Stimulated activated memory B cell treated with anti-CD40 and anti-IgM and Interleukin-4, amounts not matched to agents 10 μg/mL and 1 μg/mL and 100 μg/mL, for 72 hours (primary cell): ENCODE measurements at regions not wholly inside any gene's neighbourhood (a gene's known extent, or its start where the extent isn't known, plus 50 kb on each side); places are given as distances from the start of the nearest gene placed in this dataset.
"Not testable (repeated sequence)": the region's sequence is repeated elsewhere in the genome, so short reads cannot be mapped to it uniquely, and the experiment has no call there.

Experiments
- ATAC-seq: fragments of 150-1000 bp; cut with Tn5 transposase; 2 replicates; pipeline ENCODE4 v1.10.0; 2021
- H3K27ac Mint-ChIP-seq: one replicate; pipeline ENCODE4 v1.8.0; 2022; ENCODE audit warnings: mild to moderate bottlenecking, mixed read lengths
- H3K27me3 Mint-ChIP-seq: one replicate; pipeline ENCODE4 v1.8.0; 2022; ENCODE audit warnings: mixed read lengths
- H3K36me3 Mint-ChIP-seq: one replicate; pipeline ENCODE4 v1.8.0; 2022; ENCODE audit warnings: mixed read lengths
- H3K4me1 Mint-ChIP-seq: one replicate; pipeline ENCODE4 v1.8.0; 2022; ENCODE audit warnings: mixed read lengths
- H3K4me3 Mint-ChIP-seq: one replicate; pipeline ENCODE4 v1.8.0; 2022; ENCODE audit warnings: mild to moderate bottlenecking, moderate library complexity, mixed read lengths
- H3K9me3 Mint-ChIP-seq: one replicate; pipeline ENCODE4 v1.8.0; 2022; ENCODE audit warnings: mixed read lengths

DNA sequence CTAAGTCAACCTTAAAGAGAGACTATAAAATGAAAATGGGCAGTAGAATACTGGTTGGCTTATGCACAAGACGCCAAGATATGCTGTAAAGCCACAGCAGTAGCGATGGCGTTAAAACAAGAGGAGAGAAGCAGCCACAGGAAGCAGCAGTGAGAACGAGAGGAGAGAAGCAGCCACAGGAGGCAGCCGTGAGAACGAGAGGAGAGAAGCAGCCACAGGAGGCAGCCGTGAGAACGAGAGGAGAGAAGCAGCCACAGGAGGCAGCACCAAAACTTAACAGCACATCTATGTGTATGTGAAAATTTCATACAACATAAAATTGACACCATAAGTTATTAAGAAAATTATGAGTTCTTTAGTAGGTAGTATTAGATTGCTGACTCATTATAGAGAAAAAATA is 2318.6 kb upstream of the ACO1 start:
- no peak overlapping the region for H3K4me3 Mint-ChIP-seq
- no peaks in the 10 kb centered on the region for H3K4me1 Mint-ChIP-seq
- H3K27ac Mint-ChIP-seq = no peak overlapping the region
- H3K27me3 Mint-ChIP-seq = no peaks in the 10 kb centered on the region
- peaks cover 5% of the 10 kb centered on the region for H3K9me3 Mint-ChIP-seq
- no peak for ATAC-seq
- H3K36me3 Mint-ChIP-seq = no peaks in the 10 kb centered on the region

DNA sequence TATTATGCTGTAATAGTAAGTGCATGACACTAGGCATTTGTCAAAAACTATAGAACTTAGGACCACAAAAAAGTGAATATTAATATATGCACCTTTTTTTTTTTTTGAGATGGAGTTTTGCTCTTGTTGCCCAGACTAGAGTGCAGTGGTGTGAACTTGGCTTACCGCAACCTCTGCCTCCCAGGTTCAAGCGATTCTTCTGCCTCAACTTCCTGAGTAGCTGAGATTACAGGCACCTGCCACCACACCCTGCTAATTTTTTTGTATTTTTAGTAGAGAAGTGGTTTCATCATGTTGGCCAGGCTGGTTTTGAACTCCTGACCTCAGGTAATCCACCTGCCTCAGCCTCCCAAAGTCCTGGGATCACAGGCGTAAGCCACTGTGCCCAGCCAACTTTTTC is 2315.2 kb upstream of the ACO1 start:
- not testable (repeated sequence) for H3K27ac Mint-ChIP-seq, ATAC-seq, H3K4me3 Mint-ChIP-seq, H3K27me3 Mint-ChIP-seq, H3K4me1 Mint-ChIP-seq, H3K36me3 Mint-ChIP-seq, H3K9me3 Mint-ChIP-seq

GRCh38 chr9:30075022-30075421 is 2309.4 kb upstream of the ACO1 start:
- H3K27ac Mint-ChIP-seq = no peak overlapping the region
- H3K4me3 Mint-ChIP-seq = no peak overlapping the region
- no peaks in the 10 kb centered on the region for H3K4me1 Mint-ChIP-seq
- H3K36me3 Mint-ChIP-seq = no peaks in the 10 kb centered on the region
- no peak for ATAC-seq
- no peaks in the 10 kb centered on the region for H3K27me3 Mint-ChIP-seq
- H3K9me3 Mint-ChIP-seq = peaks cover 8% of the 10 kb centered on the region

GRCh38 chr9:30075451-30076199 is 2308.8 kb upstream of the ACO1 start:
- Mint-ChIP-seq H3K4me3 (no peak overlapping the region), H3K4me1 (no peaks in the 10 kb centered on the region), H3K9me3 (peaks cover 8% of the 10 kb centered on the region), H3K27me3 (no peaks in the 10 kb centered on the region), H3K27ac (no peak overlapping the region), H3K36me3 (no peaks in the 10 kb centered on the region)
- no peak for ATAC-seq

DNA sequence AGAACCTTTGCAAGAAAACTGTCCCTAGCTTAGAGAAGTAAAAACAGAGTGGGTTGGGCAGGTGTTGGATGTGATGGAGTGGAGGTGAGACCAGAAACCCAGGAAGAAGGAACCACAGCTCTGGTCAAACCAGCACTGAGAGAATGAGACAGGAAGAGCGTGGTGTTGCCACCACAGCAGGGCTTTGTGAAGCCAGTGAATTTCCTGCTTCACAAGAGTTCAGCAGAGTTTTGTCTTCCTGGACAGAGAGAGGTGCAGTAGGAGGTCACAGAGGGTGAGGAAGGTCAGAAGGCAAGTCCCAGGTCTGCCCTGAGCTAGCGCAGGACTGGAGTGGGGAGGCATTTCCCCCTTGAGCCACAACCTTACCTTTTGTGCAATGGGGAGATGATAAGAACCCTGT is 2306.2 kb upstream of the ACO1 start:
- no peak overlapping the region for H3K27ac Mint-ChIP-seq
- no peaks in the 10 kb centered on the region for H3K27me3 Mint-ChIP-seq
- H3K9me3 Mint-ChIP-seq = peaks cover 3% of the 10 kb centered on the region
- no peak overlapping the region for H3K4me3 Mint-ChIP-seq
- no peak for ATAC-seq
- H3K36me3 Mint-ChIP-seq = no peaks in the 10 kb centered on the region
- H3K4me1 Mint-ChIP-seq = no peaks in the 10 kb centered on the region

DNA sequence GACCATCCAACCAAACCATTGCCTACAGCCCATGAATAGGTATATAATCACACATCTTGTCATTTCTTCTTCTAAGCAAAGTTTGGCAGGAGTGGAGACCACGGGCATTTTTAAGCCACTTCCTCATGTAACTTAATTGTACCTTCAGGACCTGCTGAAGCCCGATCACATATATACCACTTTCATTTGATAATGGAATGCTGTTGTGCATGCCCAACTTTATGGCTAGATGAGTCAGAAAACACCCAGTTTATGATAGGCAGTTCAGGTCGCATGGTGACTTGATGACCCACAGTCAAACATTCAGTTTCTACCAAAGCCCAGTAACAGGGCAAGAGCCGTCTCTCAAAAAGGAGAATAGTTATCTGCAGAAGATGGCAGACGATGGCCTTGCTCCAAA is 2295.0 kb upstream of the ACO1 start:
- no peak overlapping the region for H3K27ac Mint-ChIP-seq
- no peaks in the 10 kb centered on the region for H3K36me3 Mint-ChIP-seq
- no peak overlapping the region for H3K4me3 Mint-ChIP-seq
- H3K9me3 Mint-ChIP-seq = peaks cover 8% of the 10 kb centered on the region
- H3K4me1 Mint-ChIP-seq = no peaks in the 10 kb centered on the region
- no peak for ATAC-seq
- no peaks in the 10 kb centered on the region for H3K27me3 Mint-ChIP-seq

DNA sequence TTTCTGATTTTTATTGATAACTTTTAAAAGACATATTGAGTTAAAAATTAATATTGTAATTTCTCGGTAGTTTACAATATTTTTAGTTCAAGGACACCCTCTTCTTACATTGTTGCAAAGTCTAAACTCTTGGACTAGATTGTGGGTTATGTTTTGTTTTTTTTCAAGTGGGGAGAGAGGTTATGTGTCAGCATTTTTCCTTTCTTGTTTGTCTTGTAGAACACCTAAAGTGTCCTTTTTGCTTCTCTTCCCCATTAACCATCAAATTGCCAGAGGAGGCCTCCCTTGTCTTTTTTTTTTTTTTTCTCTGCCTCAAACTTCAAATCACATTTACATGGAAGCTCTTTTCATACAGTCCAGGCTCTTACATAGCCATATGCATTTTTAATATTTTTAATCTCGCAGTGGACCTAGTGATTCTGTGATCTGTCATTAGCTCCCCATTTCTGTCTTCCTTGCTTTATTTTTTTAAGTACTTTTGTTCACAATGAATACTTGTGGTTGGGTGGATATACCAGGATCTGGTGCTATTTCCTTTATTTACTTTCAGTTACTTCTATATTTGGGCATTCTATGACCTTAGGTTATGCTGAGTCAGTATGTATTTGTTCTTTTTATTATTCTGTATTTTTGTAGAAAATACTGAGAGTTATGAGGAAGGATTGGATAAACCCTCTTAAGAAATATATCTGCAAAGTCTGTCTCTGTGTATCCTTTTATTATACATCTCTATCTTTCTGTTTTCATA is 2280.6 kb upstream of the ACO1 start:
- no peaks in the 10 kb centered on the region for H3K27me3 Mint-ChIP-seq
- no peak overlapping the region for H3K27ac Mint-ChIP-seq
- H3K4me3 Mint-ChIP-seq = no peak overlapping the region
- no peaks in the 10 kb centered on the region for H3K4me1 Mint-ChIP-seq
- ATAC-seq = no peak
- H3K36me3 Mint-ChIP-seq = no peaks in the 10 kb centered on the region
- H3K9me3 Mint-ChIP-seq = peaks cover 9% of the 10 kb centered on the region

DNA sequence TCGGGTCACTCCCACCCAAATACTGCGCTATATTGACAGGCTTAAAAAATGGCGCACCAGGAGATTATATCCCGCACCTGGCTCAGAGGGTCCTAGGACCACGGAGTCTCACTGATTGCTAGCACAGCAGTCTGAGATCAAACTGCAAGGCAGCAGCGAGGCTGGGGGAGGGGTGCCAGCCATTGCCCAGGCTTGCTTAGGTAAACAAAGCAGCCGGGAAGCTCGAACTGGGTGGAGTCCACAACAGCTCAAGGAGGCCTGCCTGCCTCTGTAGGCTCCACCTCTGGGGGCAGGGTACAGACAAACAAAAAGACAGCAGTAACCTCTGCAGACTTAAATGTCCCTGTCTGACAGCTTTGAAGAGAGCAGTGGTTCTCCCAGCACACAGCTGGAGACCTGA is 2277.3 kb upstream of the ACO1 start:
- not testable (repeated sequence) for H3K9me3 Mint-ChIP-seq, H3K27ac Mint-ChIP-seq, H3K4me3 Mint-ChIP-seq, ATAC-seq, H3K4me1 Mint-ChIP-seq, H3K36me3 Mint-ChIP-seq, H3K27me3 Mint-ChIP-seq

DNA sequence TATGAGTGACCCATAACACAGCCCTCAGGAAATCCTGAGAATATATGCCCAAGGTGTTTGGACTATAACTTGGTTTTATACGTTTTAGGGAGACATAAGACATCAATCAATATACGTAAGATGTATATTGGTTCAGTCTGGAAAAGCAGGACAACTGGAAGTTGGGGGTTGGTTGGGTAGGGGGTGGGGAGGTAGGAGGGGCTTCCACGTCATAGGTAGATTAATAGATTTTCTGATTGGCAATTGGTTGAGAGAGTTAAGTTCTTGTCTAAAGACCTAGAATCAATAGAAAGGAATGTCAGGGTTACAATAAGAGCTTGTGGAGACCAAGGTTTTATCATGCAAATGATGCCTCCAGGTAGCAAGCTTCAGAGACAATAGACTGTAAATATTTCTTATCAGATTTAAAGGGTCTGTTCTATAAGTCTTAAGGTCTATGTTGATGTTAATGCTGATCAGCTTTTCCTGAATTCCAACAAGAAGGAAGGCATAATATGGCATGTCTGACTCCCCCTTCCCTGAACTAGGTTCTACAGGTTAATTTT is 2267.7 kb upstream of the ACO1 start:
- H3K36me3 Mint-ChIP-seq = no peaks in the 10 kb centered on the region
- no peak overlapping the region for H3K4me3 Mint-ChIP-seq
- no peak overlapping the region for H3K27ac Mint-ChIP-seq
- H3K9me3 Mint-ChIP-seq = peaks cover 2% of the 10 kb centered on the region
- no peaks in the 10 kb centered on the region for H3K4me1 Mint-ChIP-seq
- H3K27me3 Mint-ChIP-seq = no peaks in the 10 kb centered on the region
- no peak for ATAC-seq

DNA sequence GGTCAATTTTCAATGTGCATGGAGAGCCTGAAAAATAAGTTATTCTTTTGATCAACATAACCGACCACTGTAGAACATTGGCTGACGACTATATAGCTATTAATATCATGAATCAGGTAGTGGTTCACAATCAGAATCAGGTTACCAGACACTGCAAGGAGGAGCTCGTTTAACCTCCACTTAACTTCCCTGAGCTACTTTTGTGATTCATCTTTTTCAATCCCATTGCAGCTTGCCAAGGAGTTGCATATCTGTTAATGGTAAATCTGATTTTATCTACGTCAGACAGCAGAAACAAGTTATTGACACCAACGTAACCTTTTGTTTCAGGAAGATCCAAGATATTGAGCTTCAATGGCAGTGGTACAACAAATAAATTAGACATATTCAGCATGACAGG is 2263.8 kb upstream of the ACO1 start:
- Mint-ChIP-seq H3K27ac (no peak overlapping the region), H3K36me3 (no peaks in the 10 kb centered on the region), H3K9me3 (peaks cover 2% of the 10 kb centered on the region), H3K4me1 (no peaks in the 10 kb centered on the region), H3K27me3 (no peaks in the 10 kb centered on the region), H3K4me3 (no peak overlapping the region)
- ATAC-seq = no peak

DNA sequence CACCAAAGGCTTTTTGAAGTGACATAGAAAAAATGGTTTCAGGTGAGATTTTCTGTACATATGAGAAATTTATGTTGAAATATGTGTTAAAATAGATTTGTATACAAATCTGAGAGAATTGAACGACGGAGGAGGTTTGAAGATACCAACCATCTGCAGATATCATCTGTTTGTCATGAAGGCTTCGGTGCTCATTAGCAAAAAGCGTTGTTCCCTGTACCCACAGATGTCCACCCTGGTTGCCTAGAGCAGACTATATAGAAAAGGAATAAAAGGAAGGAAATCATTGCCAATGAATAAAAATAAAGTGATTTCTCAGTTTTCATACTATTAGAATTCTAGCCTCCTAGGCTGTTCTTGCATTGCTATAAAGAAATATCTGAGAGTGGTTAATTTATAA is 2262.8 kb upstream of the ACO1 start:
- Mint-ChIP-seq H3K36me3 (no peaks in the 10 kb centered on the region), H3K4me3 (no peak overlapping the region)

GRCh38 chr9:30125881-30126280 is 2258.6 kb upstream of the ACO1 start:
- H3K36me3 Mint-ChIP-seq = no peaks in the 10 kb centered on the region
- no peaks in the 10 kb centered on the region for H3K27me3 Mint-ChIP-seq
- no peaks in the 10 kb centered on the region for H3K4me1 Mint-ChIP-seq
- ATAC-seq = no peak
- no peak overlapping the region for H3K4me3 Mint-ChIP-seq
- H3K9me3 Mint-ChIP-seq = peaks cover 13% of the 10 kb centered on the region
- no peak overlapping the region for H3K27ac Mint-ChIP-seq

More for the DNA sequence above, 2262.8 kb upstream of the ACO1 start:
- Mint-ChIP-seq H3K27me3 (no peaks in the 10 kb centered on the region), H3K27ac (no peak overlapping the region), H3K9me3 (peaks cover 2% of the 10 kb centered on the region), H3K4me1 (no peaks in the 10 kb centered on the region)
- no peak for ATAC-seq

DNA sequence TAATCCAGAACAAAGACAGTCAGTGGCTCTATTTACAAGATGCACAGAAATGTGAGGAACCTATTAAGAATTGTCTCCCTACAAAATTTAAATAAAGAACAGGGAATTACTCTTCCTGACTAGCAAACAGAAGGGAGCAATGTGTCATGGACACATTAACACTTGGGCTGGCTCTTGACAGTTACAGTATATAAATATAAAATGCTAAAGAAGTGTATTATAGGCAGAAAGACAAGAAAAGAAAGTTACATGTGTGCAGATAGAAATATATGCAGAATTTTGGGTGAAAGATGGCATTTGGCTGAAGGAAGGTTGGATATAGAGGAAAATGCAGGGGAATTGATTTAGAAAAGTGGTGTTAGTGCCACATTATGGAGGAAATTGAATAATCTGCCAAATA is 2257.1 kb upstream of the ACO1 start:
- ATAC-seq = no peak
- no peaks in the 10 kb centered on the region for H3K36me3 Mint-ChIP-seq
- H3K27me3 Mint-ChIP-seq = no peaks in the 10 kb centered on the region
- H3K4me3 Mint-ChIP-seq = no peak overlapping the region
- H3K4me1 Mint-ChIP-seq = no peaks in the 10 kb centered on the region
- no peak overlapping the region for H3K27ac Mint-ChIP-seq
- peaks cover 13% of the 10 kb centered on the region for H3K9me3 Mint-ChIP-seq

- Mint-ChIP-seq H3K27me3 (no peaks in the 10 kb centered on the region), H3K27ac (no peak overlapping the region), H3K4me3 (no peak overlapping the region), H3K4me1 (no peaks in the 10 kb centered on the region), H3K9me3 (peaks cover 10% of the 10 kb centered on the region), H3K36me3 (no peaks in the 10 kb centered on the region)
- no peak for ATAC-seq
These were observed 2244.0 kb upstream of the ACO1 start for GRCh38 chr9:30140407-30140806.

DNA sequence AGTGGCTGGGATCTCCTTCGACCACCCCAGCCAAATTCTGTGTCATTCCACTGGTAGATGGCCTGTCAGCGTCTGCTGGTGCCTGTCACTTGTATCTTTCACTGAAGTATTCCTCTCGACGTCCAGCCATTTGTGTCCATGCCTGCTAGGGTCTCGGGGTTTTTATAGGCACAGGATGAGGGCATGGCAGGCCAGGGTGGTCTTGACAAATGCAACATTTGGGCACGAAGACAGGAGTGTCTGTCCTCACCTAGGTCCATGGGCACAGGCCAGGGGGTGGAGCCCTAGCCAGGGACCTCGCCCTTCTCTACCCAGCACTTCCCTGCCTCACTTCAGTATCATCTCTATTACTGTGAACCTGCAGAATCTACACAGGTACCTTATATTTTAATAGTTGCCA is 2223.9 kb upstream of the ACO1 start:
- no peak for ATAC-seq
- Mint-ChIP-seq H3K27ac (no peak overlapping the region), H3K27me3 (no peaks in the 10 kb centered on the region), H3K4me1 (no peaks in the 10 kb centered on the region), H3K9me3 (no peaks in the 10 kb centered on the region), H3K4me3 (no peak overlapping the region), H3K36me3 (no peaks in the 10 kb centered on the region)

- Mint-ChIP-seq H3K4me1 (no peaks in the 10 kb centered on the region), H3K9me3 (peaks cover 5% of the 10 kb centered on the region), H3K36me3 (no peaks in the 10 kb centered on the region), H3K27me3 (no peaks in the 10 kb centered on the region), H3K27ac (no peak overlapping the region), H3K4me3 (no peak overlapping the region)
- ATAC-seq = no peak
These were observed 2212.2 kb upstream of the ACO1 start for GRCh38 chr9:30172206-30172605.
